CD8-positive, alpha-beta memory T cell (primary cell): ENCODE measurements at regions not wholly inside any gene's neighbourhood (a gene's known extent, or its start where the extent isn't known, plus 50 kb on each side); places are given as distances from the start of the nearest gene placed in this dataset.
A peak's percentile ranks its signal among the peaks of the same experiment; 100 is the strongest.

Source experiments
- CTCF ChIA-PET: fragments of 350-600 bp; sonication (Branson Sonifier 250); formaldehyde crosslinking; loops from one replicate; lab custom pipeline; 2021; ENCODE audit warnings: antibody characterized with exemption; lab: Charles Lee
- POLR2A ChIA-PET: fragments of 350-600 bp; sonication (Branson Sonifier 250); formaldehyde crosslinking; loops from one replicate; lab custom pipeline; 2021; ENCODE audit warnings: antibody characterized with exemption; lab: Charles Lee
- DNase-seq, 5 donors: peaks; one replicate each; pipeline versions ENCODE4 v3.0.0 to v3.0.0-alpha.2; 2020 to 2022; ENCODE audit warnings: mixed read lengths in 1 of 5
- H3K27ac ChIP-seq: one replicate; pipeline ENCODE4 v1.7.0; 2013; ENCODE audit warnings: low read depth, mild to moderate bottlenecking, low read length, moderate library complexity
- H3K27me3 ChIP-seq: 2 replicates; pipeline ENCODE4 v1.7.0; 2013; ENCODE audit warnings: low read length, mild to moderate bottlenecking; ENCODE audit not compliant: insufficient read depth, poor library complexity, severe bottlenecking
- H3K36me3 ChIP-seq: 2 replicates; pipeline ENCODE4 v1.7.0; 2013; ENCODE audit warnings: mild to moderate bottlenecking, low read length, moderate library complexity; ENCODE audit not compliant: insufficient read depth
- H3K4me1 ChIP-seq: 2 replicates; pipeline ENCODE4 v1.7.0; 2013; ENCODE audit warnings: mild to moderate bottlenecking, low read length, moderate library complexity; ENCODE audit not compliant: insufficient read depth
- H3K4me3 ChIP-seq: 2 replicates; pipeline ENCODE4 v1.7.0; 2013; ENCODE audit warnings: mild to moderate bottlenecking, low read length
- H3K9me3 ChIP-seq: 2 replicates; pipeline ENCODE4 v1.7.0; 2013; ENCODE audit warnings: mild to moderate bottlenecking, low read length
- H3K27ac Mint-ChIP-seq, 8 donors: one replicate each; pipeline ENCODE4 v1.8.0; 2020 to 2021; ENCODE audit warnings: mixed read lengths in 8 of 8, mild to moderate bottlenecking in 6 of 8, inconsistent platforms in 3 of 8, moderate library complexity in 3 of 8
- H3K27me3 Mint-ChIP-seq, 2 donors: one replicate each; pipeline ENCODE4 v1.8.0; 2020 to 2021; ENCODE audit warnings: mixed read lengths in 2 of 2, mild to moderate bottlenecking in 1 of 2, moderate library complexity in 1 of 2
- H3K36me3 Mint-ChIP-seq, 3 donors: one replicate each; pipeline ENCODE4 v1.8.0; 2020 to 2021; ENCODE audit warnings: mixed read lengths in 3 of 3, inconsistent platforms in 1 of 3, mild to moderate bottlenecking in 1 of 3
- H3K4me1 Mint-ChIP-seq, 3 donors: one replicate each; pipeline ENCODE4 v1.8.0; 2020 to 2021; ENCODE audit warnings: mixed read lengths in 3 of 3, inconsistent platforms in 1 of 3, mild to moderate bottlenecking in 1 of 3
- H3K4me3 Mint-ChIP-seq, 7 donors: one replicate each; pipeline ENCODE4 v1.8.0; 2020 to 2021; ENCODE audit warnings: mixed read lengths in 7 of 7, mild to moderate bottlenecking in 6 of 7, moderate library complexity in 4 of 7, inconsistent platforms in 2 of 7
- H3K9me3 Mint-ChIP-seq, 5 donors: one replicate each; pipeline ENCODE4 v1.8.0; 2020 to 2022; ENCODE audit warnings: mixed read lengths in 5 of 5, mild to moderate bottlenecking in 3 of 5, moderate library complexity in 2 of 5, inconsistent platforms in 1 of 5

DNA sequence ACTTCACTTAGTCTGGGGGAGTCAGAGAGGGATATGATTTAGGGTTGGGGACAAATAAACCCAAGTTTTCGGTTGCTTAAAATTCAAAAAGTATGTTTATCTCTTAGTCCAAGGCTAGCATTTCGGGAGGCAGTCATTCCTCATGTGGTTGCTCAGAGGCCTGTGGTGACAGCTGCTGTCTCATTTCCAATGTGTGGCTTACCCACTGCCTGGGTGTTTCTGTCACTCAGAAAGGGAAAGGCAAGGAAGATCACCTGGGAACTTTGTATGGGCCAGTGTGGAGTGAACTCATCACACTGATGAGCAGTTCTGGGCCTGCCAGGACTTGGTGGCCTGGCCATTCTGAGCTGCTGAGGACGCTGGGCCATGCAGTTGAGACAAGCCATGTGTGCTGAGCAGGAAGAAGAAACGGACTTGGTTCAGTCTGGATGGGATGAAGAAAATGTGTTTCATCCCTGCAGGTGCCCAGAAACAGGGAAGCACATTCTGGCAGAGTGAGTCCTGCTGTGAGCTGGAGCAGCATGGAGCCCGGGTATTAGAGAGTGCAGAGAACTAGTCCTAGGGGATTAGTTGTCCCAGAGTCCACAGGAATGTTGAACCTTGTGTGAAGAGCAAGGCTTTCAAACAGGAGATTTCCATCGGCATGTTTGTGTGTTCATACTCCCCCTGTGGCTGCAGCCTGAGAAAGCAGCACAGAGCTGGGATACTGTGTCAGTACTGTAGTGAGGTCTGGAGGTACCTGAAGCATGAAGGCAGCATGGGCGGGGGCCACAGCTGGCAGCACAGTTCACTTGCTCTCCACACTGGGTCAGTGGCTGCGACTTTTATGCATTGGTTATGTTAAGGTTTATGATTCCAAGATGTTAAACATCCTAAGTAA, 211.1 kb upstream of the IGFBP3 start:
- no peak for DNase-seq
- POLR2A ChIA-PET = no interaction called here
- H3K27ac Mint-ChIP-seq = no peak overlapping the region
- no peaks in the 10 kb centered on the region for H3K27me3 ChIP-seq
- no peak overlapping the region for H3K27ac ChIP-seq
- no peaks in the 10 kb centered on the region for H3K4me1 Mint-ChIP-seq
- peaks cover 0 to 1% (median 0%) of the 10 kb centered on the region in 3 donors for H3K36me3 Mint-ChIP-seq
- H3K9me3 ChIP-seq = no peaks in the 10 kb centered on the region
- no peak overlapping the region for H3K4me3 ChIP-seq
- H3K27me3 Mint-ChIP-seq = peaks cover 0 to 2% of the 10 kb centered on the region in 2 donors
- CTCF ChIA-PET = no interaction called here
- H3K4me1 ChIP-seq = no peaks in the 10 kb centered on the region
- H3K9me3 Mint-ChIP-seq = peaks cover 0 to 4% (median 2%) of the 10 kb centered on the region in 5 donors
- no peak overlapping the region for H3K4me3 Mint-ChIP-seq
- H3K36me3 ChIP-seq = no peaks in the 10 kb centered on the region

DNA sequence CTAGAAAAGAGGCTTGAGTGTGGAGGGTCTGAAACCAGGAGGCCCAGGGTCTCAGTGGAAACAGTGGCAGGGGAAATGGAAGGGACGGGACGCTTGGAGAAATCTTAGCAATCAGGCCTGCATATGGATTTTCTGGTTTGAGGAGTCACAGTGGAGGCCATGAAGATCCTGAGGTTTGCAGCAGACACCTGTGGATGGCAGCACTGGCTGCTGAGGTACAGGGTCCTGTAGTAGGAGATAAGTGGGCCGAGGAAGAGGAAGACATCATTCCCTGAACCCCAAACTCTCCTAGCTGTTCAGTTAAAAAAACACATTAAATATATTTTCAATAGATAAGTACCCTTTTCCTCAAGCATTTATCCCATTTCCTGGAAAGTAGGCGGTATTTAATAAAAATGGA, 208.8 kb upstream of the IGFBP3 start:
- DNase-seq = no peak
- Histone ChIP-seq H3K4me3 (no peak overlapping the region), H3K9me3 (no peaks in the 10 kb centered on the region), H3K4me1 (no peaks in the 10 kb centered on the region), H3K27ac (no peak overlapping the region), H3K27me3 (no peaks in the 10 kb centered on the region), H3K36me3 (no peaks in the 10 kb centered on the region)
- H3K36me3 Mint-ChIP-seq = peaks cover 0 to 1% (median 0%) of the 10 kb centered on the region in 3 donors
- H3K4me3 Mint-ChIP-seq = no peak overlapping the region
- CTCF ChIA-PET = no interaction called here
- H3K27me3 Mint-ChIP-seq = peaks cover 0 to 2% of the 10 kb centered on the region in 2 donors
- no peak overlapping the region for H3K27ac Mint-ChIP-seq
- peaks cover 0 to 3% (median 2%) of the 10 kb centered on the region in 5 donors for H3K9me3 Mint-ChIP-seq
- POLR2A ChIA-PET = no interaction called here
- H3K4me1 Mint-ChIP-seq = no peaks in the 10 kb centered on the region

DNA sequence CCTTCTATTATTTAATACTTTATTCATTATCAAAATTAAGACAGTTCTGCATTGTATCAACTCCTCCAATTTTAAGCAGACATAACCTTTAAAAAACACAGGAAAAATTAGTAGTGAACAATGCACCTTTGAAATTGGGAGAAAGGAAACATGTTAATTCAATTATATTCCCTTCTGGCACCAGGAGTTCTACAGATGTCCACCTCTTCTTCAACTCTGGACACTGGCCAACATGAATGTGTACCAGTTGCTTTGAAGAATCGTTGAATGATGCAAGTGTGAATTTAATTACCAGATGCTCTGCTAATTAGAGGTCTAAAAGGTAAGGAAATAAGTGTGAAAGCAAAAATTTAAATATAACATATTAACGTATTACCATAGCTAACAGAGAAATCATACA, 206.7 kb upstream of the IGFBP3 start:
- Mint-ChIP-seq H3K9me3 (peaks cover 0 to 2% (median 0%) of the 10 kb centered on the region in 5 donors), H3K4me3 (no peak overlapping the region), H3K27me3 (no peaks in the 10 kb centered on the region), H3K36me3 (peaks cover 0 to 1% (median 0%) of the 10 kb centered on the region in 3 donors), H3K27ac (no peak overlapping the region), H3K4me1 (no peaks in the 10 kb centered on the region)
- DNase-seq = no peak
- H3K9me3 ChIP-seq = no peaks in the 10 kb centered on the region
- no peak overlapping the region for H3K27ac ChIP-seq
- H3K36me3 ChIP-seq = no peaks in the 10 kb centered on the region
- H3K4me3 ChIP-seq = no peak overlapping the region
- ChIA-PET CTCF (no interaction called here), POLR2A (no interaction called here)
- no peaks in the 10 kb centered on the region for H3K27me3 ChIP-seq
- no peaks in the 10 kb centered on the region for H3K4me1 ChIP-seq

DNA sequence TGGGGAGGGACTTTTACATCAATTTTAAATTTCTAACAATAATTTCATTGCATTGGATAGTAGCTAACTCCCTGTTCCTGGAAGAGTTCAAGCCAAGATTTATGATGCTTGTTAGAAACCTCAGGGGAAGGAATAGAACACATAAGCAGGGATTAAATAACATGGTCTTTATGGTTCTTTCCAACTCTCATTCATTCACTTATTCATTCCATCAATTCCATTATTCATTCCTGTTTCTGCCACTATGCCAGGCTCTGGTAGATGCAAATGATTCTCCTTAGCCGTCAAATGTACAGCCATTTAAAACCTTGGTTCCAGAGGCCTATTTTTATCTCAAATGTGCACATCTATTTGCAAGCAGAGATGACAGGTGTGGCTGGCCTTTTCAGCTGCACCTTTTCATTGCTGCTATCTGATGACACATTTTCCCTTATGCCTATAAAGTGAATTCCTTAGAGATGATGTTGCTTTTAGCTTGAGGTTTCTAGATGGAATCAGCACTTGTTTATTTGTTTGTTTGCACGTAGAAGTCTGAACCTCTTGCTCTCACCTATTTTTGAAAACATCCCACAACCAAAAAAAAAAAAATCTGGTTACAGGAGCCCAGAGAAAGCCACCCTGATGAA, 205.7 kb upstream of the IGFBP3 start:
- Mint-ChIP-seq H3K36me3 (peaks cover 0 to 1% (median 0%) of the 10 kb centered on the region in 3 donors), H3K4me3 (no peak overlapping the region), H3K4me1 (no peaks in the 10 kb centered on the region), H3K27me3 (no peaks in the 10 kb centered on the region), H3K9me3 (peaks cover 0 to 2% (median 0%) of the 10 kb centered on the region in 5 donors), H3K27ac (no peak overlapping the region)
- no peaks in the 10 kb centered on the region for H3K36me3 ChIP-seq
- H3K9me3 ChIP-seq = no peaks in the 10 kb centered on the region
- no peaks in the 10 kb centered on the region for H3K4me1 ChIP-seq
- no peak overlapping the region for H3K4me3 ChIP-seq
- POLR2A ChIA-PET = no interaction called here
- CTCF ChIA-PET = no interaction called here
- H3K27me3 ChIP-seq = no peaks in the 10 kb centered on the region
- no peak overlapping the region for H3K27ac ChIP-seq
- no peak for DNase-seq

DNA sequence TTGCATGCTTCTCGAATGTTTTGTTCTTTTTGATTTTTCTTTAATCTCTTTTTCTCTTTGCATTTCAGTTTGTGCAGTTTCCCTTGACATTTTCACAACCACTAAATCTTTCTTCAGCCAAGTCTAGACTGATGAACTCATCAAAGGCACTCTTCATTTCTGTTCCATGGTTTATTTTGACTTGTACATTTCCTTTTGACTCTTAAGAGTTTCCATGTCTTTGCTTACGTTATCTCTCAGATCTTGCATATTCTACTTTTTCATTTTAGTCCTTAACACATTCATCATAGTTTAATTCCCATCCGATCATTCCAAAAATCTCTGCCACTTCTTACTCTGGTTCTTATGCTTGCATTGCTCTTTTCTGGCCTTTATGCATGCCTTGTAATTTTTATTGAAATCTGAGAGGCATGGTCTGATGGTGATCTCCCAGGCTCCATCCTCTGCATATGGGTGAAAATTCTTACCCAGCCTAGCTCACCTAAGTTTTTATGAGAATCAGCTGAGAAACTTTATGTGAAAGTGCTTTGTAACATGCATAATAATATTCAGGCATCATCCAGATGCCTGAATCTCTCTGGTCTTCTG, 202.8 kb upstream of the IGFBP3 start:
- no peaks in the 10 kb centered on the region for H3K4me1 ChIP-seq
- no peak overlapping the region for H3K4me3 Mint-ChIP-seq
- H3K27me3 ChIP-seq = no peaks in the 10 kb centered on the region
- POLR2A ChIA-PET = no interaction called here
- peaks cover 0 to 3% (median 0%) of the 10 kb centered on the region in 5 donors for H3K9me3 Mint-ChIP-seq
- no peaks in the 10 kb centered on the region for H3K36me3 ChIP-seq
- H3K27ac Mint-ChIP-seq = no peak overlapping the region
- H3K9me3 ChIP-seq = no peaks in the 10 kb centered on the region
- no peaks in the 10 kb centered on the region for H3K36me3 Mint-ChIP-seq
- no peak overlapping the region for H3K4me3 ChIP-seq
- H3K27me3 Mint-ChIP-seq = no peaks in the 10 kb centered on the region
- DNase-seq = no peak
- H3K4me1 Mint-ChIP-seq = no peaks in the 10 kb centered on the region
- CTCF ChIA-PET = no interaction called here
- H3K27ac ChIP-seq = no peak overlapping the region

DNA sequence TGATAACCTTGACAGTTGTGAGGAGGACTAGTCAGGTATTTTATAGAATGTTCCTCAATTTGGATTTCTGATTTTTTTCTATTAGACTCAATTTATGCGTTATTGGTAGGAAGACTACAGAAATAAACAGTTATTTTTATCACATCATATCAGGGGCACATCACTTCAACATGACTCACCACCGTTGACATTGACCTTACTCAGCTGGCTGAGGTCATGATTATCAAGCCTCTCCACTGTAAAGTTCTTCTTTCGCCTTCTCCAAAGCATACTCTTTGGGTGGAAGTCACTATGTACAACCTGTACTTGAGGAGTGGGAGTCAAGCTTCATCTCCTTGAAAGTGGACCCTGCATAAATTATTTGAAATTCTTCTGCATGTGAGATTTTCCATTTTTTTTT, 194.3 kb upstream of the IGFBP3 start:
- Mint-ChIP-seq H3K27ac (no peak overlapping the region), H3K27me3 (no peaks in the 10 kb centered on the region), H3K4me1 (no peaks in the 10 kb centered on the region), H3K4me3 (no peak overlapping the region), H3K36me3 (no peaks in the 10 kb centered on the region), H3K9me3 (peaks cover 0 to 9% (median 0%) of the 10 kb centered on the region in 5 donors)
- Histone ChIP-seq H3K4me3 (no peak overlapping the region), H3K27me3 (no peaks in the 10 kb centered on the region), H3K27ac (no peak overlapping the region), H3K9me3 (no peaks in the 10 kb centered on the region), H3K4me1 (no peaks in the 10 kb centered on the region), H3K36me3 (no peaks in the 10 kb centered on the region)
- no peak for DNase-seq
- ChIA-PET CTCF (no interaction called here), POLR2A (no interaction called here)

- Mint-ChIP-seq H3K36me3 (no peaks in the 10 kb centered on the region), H3K4me1 (no peaks in the 10 kb centered on the region), H3K9me3 (peaks cover 0 to 3% (median 0%) of the 10 kb centered on the region in 5 donors), H3K27me3 (no peaks in the 10 kb centered on the region), H3K4me3 (no peak overlapping the region), H3K27ac (peak overlapping the region in 1 of 8 donors; percentile 17)
- CTCF ChIA-PET = no interaction called here
- H3K9me3 ChIP-seq = no peaks in the 10 kb centered on the region
- POLR2A ChIA-PET = no interaction called here
- H3K27me3 ChIP-seq = no peaks in the 10 kb centered on the region
- H3K4me3 ChIP-seq = no peak overlapping the region
- H3K27ac ChIP-seq = no peak overlapping the region
- H3K4me1 ChIP-seq = no peaks in the 10 kb centered on the region
- DNase-seq = no peak
- H3K36me3 ChIP-seq = no peaks in the 10 kb centered on the region
These were observed 188.4 kb upstream of the IGFBP3 start for GRCh38 chr7:46109437-46109836.

DNA sequence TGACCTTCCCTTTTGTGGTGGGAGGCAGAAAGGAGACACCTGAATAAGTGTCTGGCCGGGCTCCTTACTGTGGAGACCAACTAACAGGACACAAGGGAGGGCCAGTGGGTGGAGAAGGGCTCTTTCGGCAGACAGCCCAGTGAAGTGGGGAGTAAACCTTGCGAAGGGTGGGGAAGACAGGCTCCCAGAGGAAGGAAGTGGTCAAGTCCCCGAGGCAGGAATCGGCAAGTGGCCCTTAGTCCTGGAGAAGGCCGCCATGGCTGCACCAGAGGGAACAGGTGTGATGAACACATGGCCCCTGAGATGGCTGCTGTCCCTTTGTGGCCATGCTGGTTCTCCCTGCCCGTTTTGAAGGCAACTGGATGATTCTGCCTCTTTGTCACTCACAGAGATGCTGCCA, 187.2 kb upstream of the IGFBP3 start:
- H3K4me3 ChIP-seq = no peak overlapping the region
- H3K27me3 ChIP-seq = no peaks in the 10 kb centered on the region
- H3K27me3 Mint-ChIP-seq = no peaks in the 10 kb centered on the region
- no peak overlapping the region for H3K4me3 Mint-ChIP-seq
- ChIA-PET CTCF (no interaction called here), POLR2A (no interaction called here)
- no peaks in the 10 kb centered on the region for H3K36me3 ChIP-seq
- DNase-seq = no peak
- no peak overlapping the region for H3K27ac Mint-ChIP-seq
- H3K9me3 Mint-ChIP-seq = peaks cover 0 to 3% (median 0%) of the 10 kb centered on the region in 5 donors
- H3K36me3 Mint-ChIP-seq = no peaks in the 10 kb centered on the region
- no peak overlapping the region for H3K27ac ChIP-seq
- no peaks in the 10 kb centered on the region for H3K4me1 ChIP-seq
- H3K9me3 ChIP-seq = no peaks in the 10 kb centered on the region
- no peaks in the 10 kb centered on the region for H3K4me1 Mint-ChIP-seq
